HL-60 (cell line): ENCODE measurements at regions not wholly inside any gene's neighbourhood (a gene's known extent, or its start where the extent isn't known, plus 50 kb on each side); places are given as distances from the start of the nearest gene placed in this dataset.

Experiments
- DNase-seq, 2 experiments: peaks; one replicate each; pipeline ENCODE4 v3.0.0-alpha.2; 2010 to 2020; ENCODE audit warnings: low read depth in 1 of 2, low spot score in 1 of 2
- H3K27ac ChIP-seq: fragments of 250-450 bp; sonication (Bioruptor Pico); replicated peaks from 2 replicates; pipeline ENCODE4 v1.5.1; 2020; ENCODE audit warnings: mild to moderate bottlenecking, moderate library complexity
- H3K27me3 ChIP-seq: fragments of 250-450 bp; sonication (Bioruptor Pico); 2 replicates; pipeline ENCODE4 v1.5.1; 2021; ENCODE audit warnings: mild to moderate bottlenecking, moderate library complexity; ENCODE audit not compliant: insufficient read depth, poor library complexity, severe bottlenecking
- H3K4me3 ChIP-seq: replicated peaks from 2 replicates; pipeline ENCODE4 v1.5.1; 2011; ENCODE audit warnings: mild to moderate bottlenecking, control low read depth, low read length; ENCODE audit not compliant: insufficient read depth
- GABPA ChIP-seq: IDR thresholded peaks from 2 replicates; pipeline ENCODE4 v1.6.1; 2012; ENCODE audit warnings: low read depth
- POLR2AphosphoS5 ChIP-seq: IDR thresholded peaks from 2 replicates; pipeline ENCODE4 v1.6.1; 2012; ENCODE audit warnings: low read depth
- SPI1 ChIP-seq: IDR thresholded peaks from 2 replicates; pipeline ENCODE4 v1.6.1; 2012; ENCODE audit warnings: low read depth, mild to moderate bottlenecking, borderline replicate concordance
- TF ChIP-seq, protein P1 (sequence below): IDR thresholded peaks from one replicate; pipeline ENCODE4 v1.5.1; 2011; ENCODE audit warnings: low read length, control low read depth, inconsistent platforms; ENCODE audit not compliant: insufficient read depth
- TF ChIP-seq, protein P2 (sequence below): IDR thresholded peaks from 2 replicates; pipeline ENCODE4 v1.6.1; 2012; ENCODE audit warnings: low read depth; ENCODE audit not compliant: insufficient replicate concordance

DNA sequence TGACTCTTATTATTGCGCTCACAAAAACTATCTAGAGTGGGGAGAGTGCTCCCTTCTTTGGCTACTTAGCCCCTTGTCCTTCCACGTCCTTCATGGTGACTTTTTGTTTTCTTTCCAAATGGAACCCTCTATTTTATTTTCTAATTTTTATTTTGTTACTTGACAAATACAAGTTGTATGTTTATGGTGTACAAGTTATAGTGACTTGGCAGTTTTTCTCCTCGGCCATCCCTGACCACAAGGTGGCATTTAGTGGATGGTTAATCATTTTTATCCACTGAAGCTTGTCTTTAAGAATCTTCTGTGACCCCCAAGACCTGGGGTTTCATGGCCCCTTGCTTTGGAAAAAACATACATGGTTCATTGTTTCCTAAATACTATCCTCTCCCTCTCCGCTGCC is 70.1 kb downstream of the NKX2-1 start:
- Histone ChIP-seq H3K27me3 (peaks cover 3% of the 10 kb centered on the region), H3K27ac (no peak overlapping the region), H3K4me3 (no peak overlapping the region)
- DNase-seq, result no peak
- TF ChIP-seq, protein P1, sequence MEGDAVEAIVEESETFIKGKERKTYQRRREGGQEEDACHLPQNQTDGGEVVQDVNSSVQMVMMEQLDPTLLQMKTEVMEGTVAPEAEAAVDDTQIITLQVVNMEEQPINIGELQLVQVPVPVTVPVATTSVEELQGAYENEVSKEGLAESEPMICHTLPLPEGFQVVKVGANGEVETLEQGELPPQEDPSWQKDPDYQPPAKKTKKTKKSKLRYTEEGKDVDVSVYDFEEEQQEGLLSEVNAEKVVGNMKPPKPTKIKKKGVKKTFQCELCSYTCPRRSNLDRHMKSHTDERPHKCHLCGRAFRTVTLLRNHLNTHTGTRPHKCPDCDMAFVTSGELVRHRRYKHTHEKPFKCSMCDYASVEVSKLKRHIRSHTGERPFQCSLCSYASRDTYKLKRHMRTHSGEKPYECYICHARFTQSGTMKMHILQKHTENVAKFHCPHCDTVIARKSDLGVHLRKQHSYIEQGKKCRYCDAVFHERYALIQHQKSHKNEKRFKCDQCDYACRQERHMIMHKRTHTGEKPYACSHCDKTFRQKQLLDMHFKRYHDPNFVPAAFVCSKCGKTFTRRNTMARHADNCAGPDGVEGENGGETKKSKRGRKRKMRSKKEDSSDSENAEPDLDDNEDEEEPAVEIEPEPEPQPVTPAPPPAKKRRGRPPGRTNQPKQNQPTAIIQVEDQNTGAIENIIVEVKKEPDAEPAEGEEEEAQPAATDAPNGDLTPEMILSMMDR, result no peak
- TF ChIP-seq SPI1 (no peak), GABPA (no peak), POLR2AphosphoS5 (no peak)
- TF ChIP-seq, protein P2, sequence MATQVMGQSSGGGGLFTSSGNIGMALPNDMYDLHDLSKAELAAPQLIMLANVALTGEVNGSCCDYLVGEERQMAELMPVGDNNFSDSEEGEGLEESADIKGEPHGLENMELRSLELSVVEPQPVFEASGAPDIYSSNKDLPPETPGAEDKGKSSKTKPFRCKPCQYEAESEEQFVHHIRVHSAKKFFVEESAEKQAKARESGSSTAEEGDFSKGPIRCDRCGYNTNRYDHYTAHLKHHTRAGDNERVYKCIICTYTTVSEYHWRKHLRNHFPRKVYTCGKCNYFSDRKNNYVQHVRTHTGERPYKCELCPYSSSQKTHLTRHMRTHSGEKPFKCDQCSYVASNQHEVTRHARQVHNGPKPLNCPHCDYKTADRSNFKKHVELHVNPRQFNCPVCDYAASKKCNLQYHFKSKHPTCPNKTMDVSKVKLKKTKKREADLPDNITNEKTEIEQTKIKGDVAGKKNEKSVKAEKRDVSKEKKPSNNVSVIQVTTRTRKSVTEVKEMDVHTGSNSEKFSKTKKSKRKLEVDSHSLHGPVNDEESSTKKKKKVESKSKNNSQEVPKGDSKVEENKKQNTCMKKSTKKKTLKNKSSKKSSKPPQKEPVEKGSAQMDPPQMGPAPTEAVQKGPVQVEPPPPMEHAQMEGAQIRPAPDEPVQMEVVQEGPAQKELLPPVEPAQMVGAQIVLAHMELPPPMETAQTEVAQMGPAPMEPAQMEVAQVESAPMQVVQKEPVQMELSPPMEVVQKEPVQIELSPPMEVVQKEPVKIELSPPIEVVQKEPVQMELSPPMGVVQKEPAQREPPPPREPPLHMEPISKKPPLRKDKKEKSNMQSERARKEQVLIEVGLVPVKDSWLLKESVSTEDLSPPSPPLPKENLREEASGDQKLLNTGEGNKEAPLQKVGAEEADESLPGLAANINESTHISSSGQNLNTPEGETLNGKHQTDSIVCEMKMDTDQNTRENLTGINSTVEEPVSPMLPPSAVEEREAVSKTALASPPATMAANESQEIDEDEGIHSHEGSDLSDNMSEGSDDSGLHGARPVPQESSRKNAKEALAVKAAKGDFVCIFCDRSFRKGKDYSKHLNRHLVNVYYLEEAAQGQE, result no peak

DNA sequence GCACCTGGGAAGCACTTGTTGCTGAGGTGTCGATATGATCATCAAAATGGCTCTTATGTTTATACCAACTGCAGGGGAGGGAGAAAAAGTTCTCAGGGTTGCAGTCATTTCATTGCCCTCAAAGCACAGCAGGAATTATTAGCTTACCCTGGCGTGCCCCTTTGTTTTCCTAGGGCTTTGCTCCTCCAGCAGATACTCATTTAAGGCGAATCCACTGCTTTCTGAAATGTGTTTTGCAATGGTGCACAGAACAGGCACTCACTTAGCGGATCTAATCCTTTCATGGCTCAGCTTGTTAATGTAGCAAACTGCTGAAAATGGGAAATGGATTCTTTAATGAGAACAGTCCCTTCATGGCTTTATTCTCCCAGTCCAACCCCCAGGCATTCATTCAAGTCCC is 76.7 kb downstream of the NKX2-1 start:
- H3K4me3 ChIP-seq, result no peak overlapping the region
- no peak overlapping the region for H3K27ac ChIP-seq
- DNase-seq, result no peak
- TF ChIP-seq POLR2AphosphoS5, result no peak
- TF ChIP-seq, protein P1, result no peak
- no peak for TF ChIP-seq GABPA
- no peak for TF ChIP-seq SPI1
- TF ChIP-seq, protein P2, result no peak
- H3K27me3 ChIP-seq, result peaks cover 22% of the 10 kb centered on the region

DNA sequence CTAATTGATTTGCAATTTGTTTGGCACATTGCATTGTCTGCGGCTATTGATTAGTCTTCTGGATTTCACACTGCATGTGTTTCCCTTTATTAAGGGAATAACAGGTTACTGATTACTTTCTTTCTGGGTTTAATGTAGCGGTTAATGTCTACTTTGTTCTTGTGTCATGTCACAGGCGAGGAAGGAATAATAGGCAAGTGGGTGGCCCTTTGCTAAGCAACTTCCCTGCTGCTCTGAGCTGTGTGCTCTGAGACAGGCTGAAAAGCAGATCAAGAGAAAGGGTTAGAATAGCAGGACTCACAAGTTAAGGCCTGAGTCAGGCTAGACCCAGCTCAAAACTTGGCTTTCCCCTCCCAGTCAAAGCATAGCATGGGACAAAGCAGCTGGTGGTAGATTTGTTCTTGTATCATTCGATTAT is 77.2 kb downstream of the NKX2-1 start:
- TF ChIP-seq SPI1, result no peak
- TF ChIP-seq, protein P2, result no peak
- no peak for TF ChIP-seq GABPA
- TF ChIP-seq, protein P1, result no peak
- no peak for TF ChIP-seq POLR2AphosphoS5
- Histone ChIP-seq H3K4me3 (no peak overlapping the region), H3K27me3 (peaks cover 26% of the 10 kb centered on the region), H3K27ac (no peak overlapping the region)
- no peak for DNase-seq
